H54 (cell line): ENCODE measurements at regions not wholly inside any gene's neighbourhood (a gene's known extent, or its start where the extent isn't known, plus 50 kb on each side); places are given as distances from the start of the nearest gene placed in this dataset.

Experiments used
- DNase-seq: peaks from one replicate; pipeline ENCODE4 v3.0.0; 2011; ENCODE audit warnings: low spot score, mixed read lengths; ENCODE audit not compliant: insufficient read length
- FAIRE-seq: peaks from 3 replicates; lab custom pipeline; 2011; peaks lifted over from hg19 to GRCh38; lab: Jason Lieb, UNC
- POLR2A ChIP-seq: IDR thresholded peaks from 2 replicates; pipeline ENCODE4 v1.6.1; 2011; ENCODE audit warnings: low read depth, mild to moderate bottlenecking, low read length

DNA sequence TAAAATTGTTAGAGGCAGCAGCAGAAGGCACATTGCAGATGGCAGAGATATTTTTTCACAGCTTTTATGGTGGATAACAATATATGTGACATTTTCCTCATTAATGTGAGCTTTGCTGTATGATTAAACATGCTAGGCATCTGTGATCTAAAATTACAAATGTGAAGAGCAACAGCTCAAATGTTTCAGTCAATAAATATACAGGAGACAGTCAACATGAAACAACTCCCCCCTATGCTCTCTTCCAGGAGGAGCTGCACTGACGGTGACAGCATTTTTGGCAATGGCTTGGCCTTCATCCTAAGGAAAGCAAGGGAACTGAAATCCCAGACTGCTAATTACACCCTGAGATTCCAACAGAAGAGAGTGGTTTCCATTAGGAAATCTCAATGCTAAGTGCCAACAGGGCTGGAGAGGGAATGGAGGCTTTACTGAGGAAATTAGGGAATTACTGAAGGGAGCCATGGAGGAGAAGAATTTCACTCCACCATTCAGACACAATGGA lies 51.4 kb upstream of the GRB10 start:
- TF ChIP-seq POLR2A = no peak
- DNase-seq (no peak), FAIRE-seq (no peak)

- no peak for FAIRE-seq
- TF ChIP-seq POLR2A = no peak
- DNase-seq = peak; percentile 40
These were observed 50.0 kb upstream of the GRB10 start for GRCh38 chr7:50832744-50833143.
